ENCODE measurements at regions not wholly inside any gene's neighbourhood (a gene's known extent, or its start where the extent isn't known, plus 50 kb on each side); places are given as distances from the start of the nearest gene placed in this dataset.
"Not testable (repeated sequence)": the region's sequence is repeated elsewhere in the genome, so short reads cannot be mapped to it uniquely, and the experiment has no call there.

DNA sequence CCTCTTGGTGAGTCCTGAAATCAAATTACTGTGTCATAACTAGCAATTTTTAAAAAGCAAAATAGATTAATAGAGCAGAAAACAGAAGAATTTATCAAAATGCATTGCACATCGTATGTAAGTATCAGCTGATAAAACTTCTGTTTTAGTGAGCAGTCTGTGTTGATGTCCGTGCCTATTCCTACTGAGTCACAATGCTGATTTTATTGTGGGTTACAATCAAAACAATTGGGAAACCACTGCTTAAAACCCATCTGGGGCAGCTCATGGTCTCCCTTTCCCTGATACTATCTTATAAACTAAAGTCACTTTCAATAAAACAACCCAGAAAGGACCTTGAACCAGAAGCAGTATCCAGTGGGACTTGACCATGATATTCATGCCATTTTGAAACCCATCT is 101.1 kb upstream of the GPR39 start:
- not testable (repeated sequence) for H3K27me3 ChIP-seq (ENCODE audit: control insufficient read depth in 5 of 5, insufficient read depth in 4 of 5, low read length in 5 of 5); H3K36me3 ChIP-seq (ENCODE audit: control insufficient read depth in 5 of 5, insufficient read depth in 5 of 5, low read length in 5 of 5); H3K27ac ChIP-seq (ENCODE audit: low read depth, low read length); H3K9me3 ChIP-seq (ENCODE audit: control insufficient read depth in 5 of 5, low read length in 5 of 5); H3K4me1 ChIP-seq (ENCODE audit: control insufficient read depth in 5 of 5, insufficient read depth in 5 of 5, low read length in 5 of 5); H3K9ac ChIP-seq (ENCODE audit: low read length in 5 of 5); H3K4me3 ChIP-seq (ENCODE audit: low read depth in 1 of 5, low read length in 5 of 5)

GRCh38 chr2:132317026-132317680 is 99.5 kb upstream of the GPR39 start:
- not testable (repeated sequence) for H3K9me3 ChIP-seq (ENCODE audit: control insufficient read depth in 5 of 5, low read length in 5 of 5); H3K27ac ChIP-seq (ENCODE audit: low read depth, low read length); H3K4me1 ChIP-seq (ENCODE audit: control insufficient read depth in 5 of 5, insufficient read depth in 5 of 5, low read length in 5 of 5); H3K4me3 ChIP-seq (ENCODE audit: low read depth in 1 of 5, low read length in 5 of 5); H3K27me3 ChIP-seq (ENCODE audit: control insufficient read depth in 5 of 5, insufficient read depth in 4 of 5, low read length in 5 of 5); H3K36me3 ChIP-seq (ENCODE audit: control insufficient read depth in 5 of 5, insufficient read depth in 5 of 5, low read length in 5 of 5); H3K9ac ChIP-seq (ENCODE audit: low read length in 5 of 5)

GRCh38 chr2:132318481-132318880 is 98.1 kb upstream of the GPR39 start:
- H3K36me3 ChIP-seq (ENCODE audit: control insufficient read depth in 5 of 5, insufficient read depth in 5 of 5, low read length in 5 of 5); H3K27me3 ChIP-seq (ENCODE audit: control insufficient read depth in 5 of 5, insufficient read depth in 4 of 5, low read length in 5 of 5); H3K9me3 ChIP-seq (ENCODE audit: control insufficient read depth in 5 of 5, low read length in 5 of 5); H3K4me1 ChIP-seq (ENCODE audit: control insufficient read depth in 5 of 5, insufficient read depth in 5 of 5, low read length in 5 of 5); H3K9ac ChIP-seq (ENCODE audit: low read length in 5 of 5); H3K27ac ChIP-seq (ENCODE audit: low read depth, low read length); H3K4me3 ChIP-seq (ENCODE audit: low read depth in 1 of 5, low read length in 5 of 5): not testable (repeated sequence)

DNA sequence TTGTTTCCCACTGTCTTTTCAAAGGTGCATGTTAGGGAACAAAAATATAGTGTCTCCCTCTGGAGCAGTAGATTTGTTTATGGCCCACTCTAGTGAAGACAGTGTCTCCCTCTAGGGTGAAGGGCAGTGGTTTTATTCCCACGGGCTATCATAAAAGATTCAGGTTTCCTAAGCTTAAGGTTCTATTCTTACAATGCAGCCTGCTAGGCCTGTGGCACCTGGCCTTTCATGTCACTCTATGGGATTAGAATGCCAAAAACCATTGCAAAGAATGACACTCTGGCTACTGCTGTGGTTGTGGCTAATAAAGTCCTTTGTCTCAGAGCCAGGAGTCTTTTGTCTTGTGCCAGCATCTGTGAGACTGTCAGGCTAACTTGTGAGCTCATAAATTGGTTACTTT is 92.6 kb upstream of the GPR39 start:
- H3K27ac ChIP-seq (ENCODE audit: low read depth, low read length) = not testable (repeated sequence)

DNA sequence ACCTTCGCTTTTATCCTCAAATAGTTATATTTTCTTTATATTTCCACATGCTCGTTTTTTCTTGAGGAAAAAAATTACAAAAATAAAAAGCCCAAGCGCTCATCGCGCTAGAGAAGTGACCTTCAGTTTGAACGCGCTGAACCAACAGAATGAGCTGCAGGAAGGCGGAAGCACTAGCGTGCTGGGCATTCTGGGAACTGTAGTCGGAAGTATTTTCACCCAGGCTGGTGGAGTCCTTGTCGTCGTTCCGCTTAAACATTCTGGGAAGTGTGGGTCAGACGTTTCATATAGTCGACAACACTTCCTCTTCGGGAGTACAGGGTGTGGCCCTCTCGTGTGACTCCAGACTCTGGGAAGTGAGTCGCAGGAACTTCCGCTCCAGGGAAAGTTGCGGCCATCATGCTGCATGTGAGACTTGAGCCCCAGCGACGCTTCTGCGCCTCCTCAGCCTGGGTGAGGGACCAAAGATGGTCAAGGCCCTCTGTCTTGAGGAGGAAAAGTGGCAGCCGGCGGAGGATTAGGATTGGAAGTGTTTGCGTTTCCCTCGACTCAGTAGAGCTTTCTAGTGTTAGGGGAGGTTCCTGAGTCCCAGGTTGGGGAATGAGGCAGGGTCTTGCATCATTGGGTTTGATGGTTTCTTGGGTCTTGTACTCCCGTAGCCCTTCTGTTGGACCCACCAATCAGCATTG is 84.1 kb upstream of the GPR39 start:
- H3K27me3 ChIP-seq (ENCODE audit: control insufficient read depth in 5 of 5, insufficient read depth in 4 of 5, low read length in 5 of 5); H3K4me1 ChIP-seq (ENCODE audit: control insufficient read depth in 5 of 5, insufficient read depth in 5 of 5, low read length in 5 of 5); H3K9ac ChIP-seq (ENCODE audit: low read length in 5 of 5); H3K36me3 ChIP-seq (ENCODE audit: control insufficient read depth in 5 of 5, insufficient read depth in 5 of 5, low read length in 5 of 5); H3K4me3 ChIP-seq (ENCODE audit: low read depth in 1 of 5, low read length in 5 of 5); H3K9me3 ChIP-seq (ENCODE audit: control insufficient read depth in 5 of 5, low read length in 5 of 5); H3K27ac ChIP-seq (ENCODE audit: low read depth, low read length): not testable (repeated sequence)

More for the DNA sequence above, 92.6 kb upstream of the GPR39 start:
- H3K9ac ChIP-seq (ENCODE audit: low read length in 5 of 5); H3K9me3 ChIP-seq (ENCODE audit: control insufficient read depth in 5 of 5, low read length in 5 of 5); H3K27me3 ChIP-seq (ENCODE audit: control insufficient read depth in 5 of 5, insufficient read depth in 4 of 5, low read length in 5 of 5); H3K4me1 ChIP-seq (ENCODE audit: control insufficient read depth in 5 of 5, insufficient read depth in 5 of 5, low read length in 5 of 5); H3K36me3 ChIP-seq (ENCODE audit: control insufficient read depth in 5 of 5, insufficient read depth in 5 of 5, low read length in 5 of 5); H3K4me3 ChIP-seq (ENCODE audit: low read depth in 1 of 5, low read length in 5 of 5): not testable (repeated sequence)

DNA sequence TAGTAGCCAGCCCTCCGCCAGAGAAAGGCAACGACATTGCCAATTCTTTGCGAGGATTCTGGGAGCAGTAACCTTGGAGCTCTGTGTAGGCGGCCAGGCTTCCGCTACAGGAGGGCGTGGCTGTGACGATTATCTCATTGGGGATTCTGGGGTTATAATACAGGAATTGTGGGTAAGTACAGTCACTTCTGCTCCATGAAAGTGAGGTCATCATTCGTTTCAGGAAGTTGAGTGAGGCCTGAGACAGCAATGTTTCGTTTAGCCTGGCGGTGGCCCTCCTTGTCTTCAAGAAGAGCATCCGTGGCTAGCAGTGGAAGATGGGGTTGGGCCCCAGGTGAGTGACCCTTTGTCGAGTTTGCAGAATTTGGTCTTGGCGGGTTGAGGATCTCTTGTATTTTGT is 79.5 kb upstream of the GPR39 start:
- H3K9me3 ChIP-seq (ENCODE audit: control insufficient read depth in 5 of 5, low read length in 5 of 5); H3K36me3 ChIP-seq (ENCODE audit: control insufficient read depth in 5 of 5, insufficient read depth in 5 of 5, low read length in 5 of 5); H3K9ac ChIP-seq (ENCODE audit: low read length in 5 of 5); H3K27ac ChIP-seq (ENCODE audit: low read depth, low read length); H3K27me3 ChIP-seq (ENCODE audit: control insufficient read depth in 5 of 5, insufficient read depth in 4 of 5, low read length in 5 of 5); H3K4me3 ChIP-seq (ENCODE audit: low read depth in 1 of 5, low read length in 5 of 5); H3K4me1 ChIP-seq (ENCODE audit: control insufficient read depth in 5 of 5, insufficient read depth in 5 of 5, low read length in 5 of 5): not testable (repeated sequence)

- not testable (repeated sequence) for H3K27me3 ChIP-seq (ENCODE audit: control insufficient read depth in 5 of 5, insufficient read depth in 4 of 5, low read length in 5 of 5); H3K9me3 ChIP-seq (ENCODE audit: control insufficient read depth in 5 of 5, low read length in 5 of 5); H3K27ac ChIP-seq (ENCODE audit: low read depth, low read length); H3K4me1 ChIP-seq (ENCODE audit: control insufficient read depth in 5 of 5, insufficient read depth in 5 of 5, low read length in 5 of 5); H3K9ac ChIP-seq (ENCODE audit: low read length in 5 of 5); H3K36me3 ChIP-seq (ENCODE audit: control insufficient read depth in 5 of 5, insufficient read depth in 5 of 5, low read length in 5 of 5); H3K4me3 ChIP-seq (ENCODE audit: low read depth in 1 of 5, low read length in 5 of 5)
Observed at GRCh38 chr2:132337844-132338243, 78.8 kb upstream of the GPR39 start.

- peak overlapping the region; percentile 46 for H3K27ac ChIP-seq (ENCODE audit: low read depth, low read length)
- H3K4me1 ChIP-seq (ENCODE audit: control insufficient read depth in 5 of 5, insufficient read depth in 5 of 5, low read length in 5 of 5) = not testable (repeated sequence)
- H3K9ac ChIP-seq (ENCODE audit: low read length in 5 of 5) = peak overlapping the region in 3 of 5 donors; percentile 39 to 75 (median 64)
Observed at GRCh38 chr2:132347041-132347780, 69.4 kb upstream of the GPR39 start.

DNA sequence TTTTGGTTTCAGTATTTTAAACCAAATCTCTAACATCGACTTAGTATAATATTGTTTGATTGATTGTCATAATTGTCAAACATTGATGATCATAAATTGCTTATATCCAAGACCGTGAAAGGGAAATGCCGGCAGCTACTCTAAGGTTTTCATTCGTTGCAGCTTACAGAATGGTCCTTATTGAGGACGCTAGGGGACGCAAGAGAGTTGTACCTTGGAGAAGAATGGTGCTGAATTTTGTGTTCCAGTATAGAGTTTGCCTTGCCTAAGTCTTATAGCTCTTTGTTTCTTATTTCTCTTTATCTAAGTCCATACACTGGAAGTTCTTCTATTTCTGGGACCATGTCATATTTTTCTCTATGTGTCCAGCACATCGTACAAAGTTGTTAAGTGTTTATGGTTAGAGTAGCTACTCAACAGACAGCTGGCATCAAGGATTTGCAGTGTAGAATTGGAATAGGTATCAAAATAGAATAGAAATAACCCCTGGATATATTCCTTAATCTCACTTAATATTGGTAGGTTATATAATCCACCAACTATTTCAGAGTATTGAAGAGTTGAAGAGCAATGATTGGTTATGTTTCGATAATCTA is 67.4 kb upstream of the GPR39 start:
- not testable (repeated sequence) for H3K36me3 ChIP-seq (ENCODE audit: control insufficient read depth in 5 of 5, insufficient read depth in 5 of 5, low read length in 5 of 5); H3K9me3 ChIP-seq (ENCODE audit: control insufficient read depth in 5 of 5, low read length in 5 of 5); H3K27me3 ChIP-seq (ENCODE audit: control insufficient read depth in 5 of 5, insufficient read depth in 4 of 5, low read length in 5 of 5); H3K9ac ChIP-seq (ENCODE audit: low read length in 5 of 5); H3K27ac ChIP-seq (ENCODE audit: low read depth, low read length); H3K4me3 ChIP-seq (ENCODE audit: low read depth in 1 of 5, low read length in 5 of 5)
- H3K4me1 ChIP-seq (ENCODE audit: control insufficient read depth in 5 of 5, insufficient read depth in 5 of 5, low read length in 5 of 5) = peaks cover 0 to 15% (median 10%) of the 10 kb centered on the region in 5 donors

More at GRCh38 chr2:132347041-132347780, 69.4 kb upstream of the GPR39 start:
- not testable (repeated sequence) for H3K9me3 ChIP-seq (ENCODE audit: control insufficient read depth in 5 of 5, low read length in 5 of 5); H3K36me3 ChIP-seq (ENCODE audit: control insufficient read depth in 5 of 5, insufficient read depth in 5 of 5, low read length in 5 of 5); H3K27me3 ChIP-seq (ENCODE audit: control insufficient read depth in 5 of 5, insufficient read depth in 4 of 5, low read length in 5 of 5)
- peak overlapping the region; percentile 54 to 75 (median 60) for H3K4me3 ChIP-seq (ENCODE audit: low read depth in 1 of 5, low read length in 5 of 5)

DNA sequence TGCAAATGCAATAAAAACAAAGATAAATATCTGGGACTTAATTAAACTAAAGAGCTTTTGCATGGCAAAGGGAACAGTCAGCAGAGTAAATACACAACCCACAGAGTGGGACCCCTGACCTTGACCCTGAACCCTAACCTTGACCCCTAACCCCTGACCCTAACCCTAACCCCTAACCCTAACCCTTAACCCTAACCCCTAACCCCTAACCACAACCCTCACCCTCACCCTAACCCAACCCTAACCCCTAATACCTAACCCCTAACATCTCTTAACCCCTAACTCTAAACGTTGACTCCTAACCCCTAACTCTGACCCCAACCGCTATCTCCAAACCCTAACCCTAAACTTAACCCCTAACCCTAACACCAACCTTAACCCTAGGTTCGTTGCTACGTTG is 64.9 kb upstream of the GPR39 start:
- H3K36me3 ChIP-seq (ENCODE audit: control insufficient read depth in 5 of 5, insufficient read depth in 5 of 5, low read length in 5 of 5); H3K9ac ChIP-seq (ENCODE audit: low read length in 5 of 5); H3K27me3 ChIP-seq (ENCODE audit: control insufficient read depth in 5 of 5, insufficient read depth in 4 of 5, low read length in 5 of 5); H3K9me3 ChIP-seq (ENCODE audit: control insufficient read depth in 5 of 5, low read length in 5 of 5); H3K4me3 ChIP-seq (ENCODE audit: low read depth in 1 of 5, low read length in 5 of 5); H3K27ac ChIP-seq (ENCODE audit: low read depth, low read length): not testable (repeated sequence)
- peaks cover 0 to 15% (median 10%) of the 10 kb centered on the region in 5 donors for H3K4me1 ChIP-seq (ENCODE audit: control insufficient read depth in 5 of 5, insufficient read depth in 5 of 5, low read length in 5 of 5)

Data from subcutaneous abdominal adipose tissue (tissue), 5 donors.